ENCODE measurements at regions not wholly inside any gene's neighbourhood (a gene's known extent, or its start where the extent isn't known, plus 50 kb on each side); places are given as distances from the start of the nearest gene placed in this dataset.

GRCh38 chr2:76517574-76517909 is 806.8 kb upstream of the GCFC2 start:
- TF ChIP-seq CTCF (IDR thresholded peaks at IDR 0.05 in 2 of 3, conservative IDR thresholded peaks at IDR 0.05 in 1 of 3; ENCODE audit: borderline replicate concordance in 1 of 3, insufficient read depth in 1 of 3, low read depth in 2 of 3, low read length in 2 of 3): no peak
- no peak for TF ChIP-seq SIN3A (IDR thresholded peaks at IDR 0.05; ENCODE audit: low read depth)
- no peak for TF ChIP-seq YY1 (IDR thresholded peaks at IDR 0.05; ENCODE audit: extremely low read depth, insufficient replicate concordance, low read depth, low read length)
- TF ChIP-seq CEBPB (IDR thresholded peaks at IDR 0.05; ENCODE audit: low read depth): no peak
